ENCODE measurements at regions not wholly inside any gene's neighbourhood (a gene's known extent, or its start where the extent isn't known, plus 50 kb on each side); places are given as distances from the start of the nearest gene placed in this dataset.

DNA sequence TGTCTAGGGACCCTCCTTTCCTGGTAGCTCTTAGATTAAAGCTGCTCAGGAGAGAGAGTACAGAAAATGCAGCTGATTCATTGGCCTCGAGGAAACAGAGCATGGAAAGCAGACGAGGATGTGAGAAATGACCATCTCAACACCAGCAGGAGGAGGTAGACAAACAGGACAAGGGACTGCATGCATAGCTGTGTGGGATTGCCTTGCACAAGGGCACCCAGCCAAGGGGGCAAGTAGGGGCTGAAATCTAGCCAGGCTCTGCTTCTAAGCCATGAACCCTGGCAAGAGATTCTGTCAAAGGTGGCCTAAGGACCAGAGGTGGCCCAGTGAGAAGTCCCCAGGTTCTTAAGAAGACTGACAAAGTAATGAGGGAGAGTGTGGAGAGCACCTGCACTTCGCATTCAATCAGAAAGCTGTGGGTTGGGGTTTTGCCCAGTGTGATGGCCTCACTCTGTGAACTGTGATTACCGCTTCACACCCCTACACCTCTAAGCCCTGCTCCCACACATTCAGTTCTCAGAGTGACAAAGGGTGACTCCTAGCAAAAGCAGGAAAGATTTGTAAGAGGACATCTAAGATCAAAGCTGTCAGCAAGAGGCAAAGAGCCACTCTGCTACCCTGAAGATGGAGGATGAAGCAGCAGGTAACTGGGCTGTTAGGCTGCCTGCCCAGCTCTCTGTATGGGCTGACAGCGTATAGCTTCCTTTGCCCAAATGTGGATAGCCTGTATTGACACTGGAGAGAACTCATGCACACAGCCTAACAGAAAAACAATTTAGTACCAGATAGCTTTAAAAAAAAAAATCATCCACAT lies 151.3 kb upstream of the PELI1 start:
- Histone ChIP-seq H3K27ac (ENCODE audit: low read depth, low read length) (no peak overlapping the region), H3K27me3 (ENCODE audit: control insufficient read depth, insufficient read depth, low read length) (peaks cover 23% of the 10 kb centered on the region), H3K9me3 (ENCODE audit: control insufficient read depth, insufficient read depth, low read length) (no peaks in the 10 kb centered on the region), H3K4me3 (ENCODE audit: low read depth, low read length) (no peak overlapping the region)
- ChIA-PET CTCF (interaction anchor here (0.5 to 1.2 kb wide), 3 partner anchors 35 to 192 kb away, joined by 3 to 4 read pairs (median 3); no protein-coding TSS in a partner anchor), POLR2A (no interaction called here)
- DNase-seq (ENCODE audit: low read depth, low spot score), result no peak
- TF ChIP-seq, protein P1, sequence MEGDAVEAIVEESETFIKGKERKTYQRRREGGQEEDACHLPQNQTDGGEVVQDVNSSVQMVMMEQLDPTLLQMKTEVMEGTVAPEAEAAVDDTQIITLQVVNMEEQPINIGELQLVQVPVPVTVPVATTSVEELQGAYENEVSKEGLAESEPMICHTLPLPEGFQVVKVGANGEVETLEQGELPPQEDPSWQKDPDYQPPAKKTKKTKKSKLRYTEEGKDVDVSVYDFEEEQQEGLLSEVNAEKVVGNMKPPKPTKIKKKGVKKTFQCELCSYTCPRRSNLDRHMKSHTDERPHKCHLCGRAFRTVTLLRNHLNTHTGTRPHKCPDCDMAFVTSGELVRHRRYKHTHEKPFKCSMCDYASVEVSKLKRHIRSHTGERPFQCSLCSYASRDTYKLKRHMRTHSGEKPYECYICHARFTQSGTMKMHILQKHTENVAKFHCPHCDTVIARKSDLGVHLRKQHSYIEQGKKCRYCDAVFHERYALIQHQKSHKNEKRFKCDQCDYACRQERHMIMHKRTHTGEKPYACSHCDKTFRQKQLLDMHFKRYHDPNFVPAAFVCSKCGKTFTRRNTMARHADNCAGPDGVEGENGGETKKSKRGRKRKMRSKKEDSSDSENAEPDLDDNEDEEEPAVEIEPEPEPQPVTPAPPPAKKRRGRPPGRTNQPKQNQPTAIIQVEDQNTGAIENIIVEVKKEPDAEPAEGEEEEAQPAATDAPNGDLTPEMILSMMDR (IDR thresholded peaks at IDR 0.05; ENCODE audit: low read depth, low read length), result no peak

DNA sequence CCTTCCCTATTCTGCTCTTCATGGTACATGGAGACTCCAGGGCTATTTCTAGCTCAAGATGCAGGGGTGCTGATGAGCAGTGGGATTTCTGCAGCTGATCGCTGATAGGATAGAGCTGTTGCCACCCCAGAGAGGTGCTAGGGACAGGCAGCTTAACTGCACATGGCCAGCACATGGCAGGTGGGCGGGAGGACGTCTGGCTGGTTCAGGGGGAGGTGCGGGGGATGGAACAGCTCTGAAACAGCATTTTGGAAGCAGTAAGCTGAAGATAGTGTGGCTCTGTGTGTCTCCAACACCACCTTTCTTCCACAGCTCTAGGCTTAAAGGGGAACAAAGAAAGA lies 151.9 kb upstream of the PELI1 start:
- Histone ChIP-seq H3K4me3 (ENCODE audit: low read depth, low read length) (no peak overlapping the region), H3K27me3 (ENCODE audit: control insufficient read depth, insufficient read depth, low read length) (peaks cover 23% of the 10 kb centered on the region), H3K9me3 (ENCODE audit: control insufficient read depth, insufficient read depth, low read length) (no peaks in the 10 kb centered on the region), H3K27ac (ENCODE audit: low read depth, low read length) (no peak overlapping the region)
- TF ChIP-seq, protein P1 (IDR thresholded peaks at IDR 0.05; ENCODE audit: low read depth, low read length), result no peak
- CTCF ChIA-PET, result interaction anchor here (0.7 to 1.2 kb wide), 2 partner anchors 34 to 192 kb away, joined by 3 to 4 read pairs; no protein-coding TSS in a partner anchor
- no peak for DNase-seq (ENCODE audit: low read depth, low spot score)
- POLR2A ChIA-PET, result no interaction called here

DNA sequence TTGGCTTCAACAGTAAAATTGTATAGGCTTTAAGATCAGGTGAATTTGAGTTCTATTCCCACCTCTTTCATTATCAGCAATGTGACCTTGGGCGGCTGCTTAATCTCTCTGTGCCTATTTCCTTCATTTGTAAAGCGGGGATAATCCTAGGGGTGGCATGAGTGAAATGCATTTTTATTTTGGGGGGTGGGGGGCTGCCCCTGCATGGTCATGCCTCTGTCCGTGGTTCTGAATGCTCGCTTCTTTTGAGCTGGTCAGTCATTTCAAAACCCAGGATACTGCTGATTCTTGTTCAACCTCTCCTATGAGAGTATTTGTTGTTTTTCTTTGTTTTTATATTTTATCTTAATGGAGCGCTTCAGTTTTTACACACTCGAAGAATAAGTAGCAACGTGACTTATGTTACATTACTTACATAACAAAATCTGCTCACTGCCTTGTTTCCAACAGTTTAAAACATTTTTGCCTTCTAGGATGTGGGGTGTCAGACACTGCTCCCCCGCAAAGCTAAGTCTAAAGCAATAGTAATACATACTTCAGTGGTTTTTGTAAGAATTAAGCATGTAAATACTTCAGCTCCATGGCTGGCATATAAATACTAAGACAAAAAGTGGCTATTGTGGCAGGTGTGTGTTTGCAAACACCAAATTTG lies 152.6 kb upstream of the PELI1 start:
- Histone ChIP-seq H3K4me3 (ENCODE audit: low read depth, low read length) (no peak overlapping the region), H3K9me3 (ENCODE audit: control insufficient read depth, insufficient read depth, low read length) (no peaks in the 10 kb centered on the region), H3K27ac (ENCODE audit: low read depth, low read length) (no peak overlapping the region), H3K27me3 (ENCODE audit: control insufficient read depth, insufficient read depth, low read length) (peaks cover 23% of the 10 kb centered on the region)
- DNase-seq (ENCODE audit: low read depth, low spot score), result no peak
- TF ChIP-seq, protein P1 (IDR thresholded peaks at IDR 0.05; ENCODE audit: low read depth, low read length), result no peak
- ChIA-PET POLR2A (no interaction called here), CTCF (interaction anchor here (1.2 to 1.8 kb wide), 2 partner anchors 34 to 191 kb away, joined by 4 to 7 read pairs; no protein-coding TSS in a partner anchor)

DNA sequence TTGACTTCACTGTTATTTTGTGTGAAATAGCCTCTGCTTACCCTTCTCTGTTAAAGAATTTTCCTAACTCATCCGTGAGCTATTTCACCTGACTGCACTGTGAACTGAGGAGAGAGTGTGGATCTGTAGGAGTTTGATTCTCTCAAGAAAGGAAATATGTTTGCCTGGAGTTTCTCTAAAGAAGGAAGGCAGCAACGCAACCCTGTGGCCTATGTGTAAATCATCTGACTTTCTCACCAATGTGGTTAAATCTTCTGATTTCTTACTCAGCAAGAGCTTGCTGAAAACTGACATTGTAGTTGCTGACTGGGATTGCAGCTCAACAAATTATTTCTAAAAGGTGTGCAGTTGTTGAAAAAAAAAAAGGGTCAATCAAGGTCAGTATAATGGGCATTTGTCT lies 153.9 kb upstream of the PELI1 start:
- ChIA-PET POLR2A (no interaction called here), CTCF (interaction anchor here (1.8 kb wide), 1 partner anchor 33 kb away, joined by 7 read pairs; no protein-coding TSS in a partner anchor)
- no peak overlapping the region for H3K27ac ChIP-seq (ENCODE audit: low read depth, low read length)
- no peak overlapping the region for H3K4me3 ChIP-seq (ENCODE audit: low read depth, low read length)
- peaks cover 23% of the 10 kb centered on the region for H3K27me3 ChIP-seq (ENCODE audit: control insufficient read depth, insufficient read depth, low read length)
- TF ChIP-seq, protein P1 (IDR thresholded peaks at IDR 0.05; ENCODE audit: low read depth, low read length), result no peak
- no peaks in the 10 kb centered on the region for H3K9me3 ChIP-seq (ENCODE audit: control insufficient read depth, insufficient read depth, low read length)
- DNase-seq (ENCODE audit: low read depth, low spot score), result no peak

DNA sequence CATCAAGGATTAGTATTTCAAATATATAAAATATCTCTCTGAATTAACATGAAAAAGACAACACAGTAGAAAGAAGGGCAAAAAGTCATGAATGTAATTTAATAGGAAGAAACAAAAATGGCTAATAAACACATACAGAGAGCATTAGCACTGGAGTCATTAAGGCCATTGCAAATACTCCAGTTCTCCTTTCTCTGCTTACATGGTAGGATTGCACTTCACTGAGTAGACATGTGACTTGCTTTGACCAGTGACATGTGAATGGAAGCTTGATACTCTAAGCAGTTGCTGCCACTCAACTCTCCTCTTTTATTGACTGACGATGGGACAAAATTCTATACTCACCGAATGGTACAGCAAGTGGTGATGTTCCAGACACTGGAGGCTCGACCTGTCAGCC lies 153.9 kb upstream of the LGALSL start:
- no peak for DNase-seq (ENCODE audit: low read depth, low spot score)
- ChIA-PET POLR2A (no interaction called here), CTCF (no interaction called here)
- Histone ChIP-seq H3K27me3 (ENCODE audit: control insufficient read depth, insufficient read depth, low read length) (peaks cover 15% of the 10 kb centered on the region), H3K27ac (ENCODE audit: low read depth, low read length) (no peak overlapping the region), H3K9me3 (ENCODE audit: control insufficient read depth, insufficient read depth, low read length) (no peaks in the 10 kb centered on the region), H3K4me3 (ENCODE audit: low read depth, low read length) (no peak overlapping the region)
- TF ChIP-seq, protein P1 (IDR thresholded peaks at IDR 0.05; ENCODE audit: low read depth, low read length), result no peak

All from AG04450 (cell line).